ENCODE measurements at regions not wholly inside any gene's neighbourhood (a gene's known extent, or its start where the extent isn't known, plus 50 kb on each side); places are given as distances from the start of the nearest gene placed in this dataset.

DNA sequence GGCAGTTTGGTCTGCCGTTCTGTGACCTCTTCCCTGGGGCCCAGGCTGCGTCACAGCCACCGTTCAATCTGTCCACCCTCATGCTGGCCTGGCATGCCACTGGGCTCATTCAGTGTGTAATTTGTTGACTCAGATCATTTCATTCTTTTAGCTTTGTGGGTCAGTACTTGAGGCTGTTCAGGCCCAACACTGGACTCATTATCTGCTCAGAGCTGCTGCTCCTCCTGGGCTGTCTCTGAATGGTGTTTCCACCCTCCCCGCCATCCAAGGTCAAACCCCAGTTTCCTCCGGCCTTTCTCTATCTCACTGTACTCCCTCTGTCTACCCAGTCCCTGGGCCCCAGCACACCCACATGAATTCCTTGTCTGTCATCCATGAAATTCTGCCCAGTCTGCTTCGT is 152.4 kb upstream of the NCK2 start:
- DNase-seq: no peak

DNA sequence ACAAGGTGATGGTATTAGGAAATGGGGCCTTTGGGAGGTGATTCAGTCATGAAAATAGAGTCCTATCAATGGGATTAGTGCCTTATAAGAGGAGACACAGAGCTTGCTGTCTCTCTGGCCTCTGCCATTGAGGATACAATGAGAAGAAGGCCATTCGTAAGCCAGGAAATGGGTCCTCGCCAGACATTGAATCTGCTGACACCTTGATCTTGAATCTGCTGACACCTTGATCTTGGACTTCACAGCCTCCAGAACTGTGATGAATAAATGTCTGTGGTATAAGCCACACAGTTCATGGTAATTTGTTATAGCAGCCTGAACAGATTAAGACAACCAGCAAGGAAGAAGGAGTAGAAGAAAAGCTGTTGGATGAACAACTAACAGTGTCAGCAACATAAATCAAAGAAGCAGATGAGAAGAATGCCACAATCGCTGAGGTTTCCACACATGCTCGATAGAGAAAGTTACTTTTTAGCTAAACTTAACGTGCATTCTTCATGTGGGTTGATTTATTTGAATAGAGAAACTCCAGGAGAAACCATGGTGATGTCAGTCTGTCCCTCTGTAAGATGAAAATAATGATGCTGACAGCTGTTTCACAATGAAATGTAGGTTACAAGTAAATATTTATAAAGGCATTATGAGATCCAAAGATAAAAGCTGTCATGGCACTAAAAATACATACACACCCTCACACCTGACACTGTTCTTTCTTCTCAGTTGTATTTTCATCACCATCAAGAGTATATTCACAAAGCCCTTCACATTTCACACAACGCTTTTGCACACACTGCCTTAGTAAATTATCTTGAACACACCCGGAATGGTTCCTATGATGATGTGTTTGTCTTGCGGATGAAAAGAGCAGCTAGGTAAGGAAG is 153.7 kb upstream of the NCK2 start:
- no peak for DNase-seq

DNA sequence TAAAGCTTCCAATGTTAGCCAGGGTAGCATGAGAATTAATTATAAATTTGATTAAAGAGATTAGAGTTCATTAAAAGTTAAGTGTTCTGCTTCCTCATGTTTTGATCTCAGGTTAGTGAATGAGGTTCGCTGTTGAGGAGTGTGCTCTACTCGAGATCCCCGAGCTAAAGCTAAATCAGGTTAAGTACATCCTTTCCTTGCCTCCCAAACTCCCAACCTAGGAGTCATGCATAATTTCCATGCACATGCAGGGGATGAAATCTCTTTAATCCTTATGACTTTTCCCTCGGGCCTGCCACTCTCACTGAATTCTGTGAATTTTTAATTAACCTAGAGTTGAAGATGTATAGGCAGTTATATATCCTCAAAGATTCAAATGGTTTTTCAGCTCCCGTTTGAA is 156.1 kb upstream of the NCK2 start:
- DNase-seq: no peak

DNA sequence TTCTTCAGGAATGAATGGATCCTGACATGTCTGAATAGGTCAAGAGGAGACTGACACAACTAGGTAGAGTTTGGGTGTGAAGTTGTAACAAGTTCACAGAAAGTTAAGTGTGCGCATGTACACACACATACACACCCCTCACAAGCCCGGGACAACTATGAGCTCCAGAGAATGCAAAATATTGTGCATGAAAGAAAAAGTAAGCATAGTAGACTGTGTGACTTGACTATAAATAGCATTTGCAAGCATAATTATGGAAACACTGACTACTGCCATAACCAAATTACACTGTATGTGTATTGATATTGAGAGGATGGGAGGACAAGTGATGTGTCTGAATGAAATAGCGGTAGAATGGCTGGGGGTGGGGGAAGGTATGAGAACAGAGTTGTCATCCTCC is 157.1 kb upstream of the NCK2 start:
- DNase-seq: no peak

DNA sequence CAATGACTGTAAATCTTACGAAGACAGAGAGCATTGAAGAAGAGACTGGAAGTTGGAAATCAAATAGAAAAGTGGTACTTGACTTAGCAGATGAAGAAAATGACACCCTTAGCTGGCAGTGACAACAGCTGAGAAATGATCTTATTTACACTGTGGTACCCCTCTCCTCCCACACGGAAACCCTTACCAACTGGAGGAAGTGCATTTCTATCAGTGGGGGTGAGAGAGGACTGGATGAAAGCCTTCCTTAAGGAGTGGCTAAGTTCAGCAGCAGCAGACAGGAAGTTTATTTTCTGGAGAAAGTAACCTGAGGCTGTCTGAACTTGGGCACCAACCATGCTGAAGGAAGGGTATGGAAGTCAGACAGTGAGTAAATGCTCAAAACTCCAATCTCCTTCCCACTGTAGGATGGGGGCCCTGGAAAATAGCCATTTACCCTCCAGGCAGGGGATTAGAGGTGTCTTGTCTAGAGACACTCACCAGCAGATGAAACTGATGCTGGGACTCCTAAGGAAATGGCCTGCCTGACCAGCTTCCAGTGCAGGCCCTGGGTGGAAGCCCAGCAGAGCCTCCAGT is 160.2 kb upstream of the NCK2 start:
- DNase-seq: no peak

DNA sequence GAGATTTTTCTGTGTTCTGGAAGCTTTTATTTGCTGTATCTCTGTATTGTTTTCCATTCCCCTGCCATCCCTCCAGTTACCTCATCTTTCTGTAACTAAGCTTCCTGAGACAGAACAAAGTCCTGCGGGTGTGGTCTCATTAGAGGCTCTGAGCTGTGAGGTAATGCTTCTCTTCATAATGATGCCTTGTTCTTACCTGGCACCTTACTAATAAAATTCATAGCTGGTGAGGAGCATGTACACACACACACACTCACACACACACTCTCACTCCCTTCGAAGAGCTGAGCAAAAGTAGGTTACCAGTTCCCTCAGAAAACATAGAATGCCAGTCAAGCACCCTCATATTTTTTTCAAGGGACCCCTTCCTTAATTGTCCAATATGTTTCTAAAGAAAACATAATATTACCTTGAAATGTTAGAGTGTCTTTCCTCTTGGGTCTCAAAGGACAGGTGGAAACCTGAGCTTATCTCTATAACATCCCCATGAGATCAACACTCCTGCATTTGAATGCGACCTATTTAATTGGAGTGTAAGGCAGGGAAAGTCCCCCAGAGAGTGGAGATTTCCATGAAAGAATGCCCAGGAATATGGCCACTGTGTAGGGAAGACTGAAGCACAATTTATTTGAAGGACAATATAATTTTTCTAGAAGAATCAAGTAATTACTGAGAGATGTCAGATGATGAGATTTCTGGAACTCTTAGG is 161.6 kb upstream of the NCK2 start:
- no peak for DNase-seq

DNA sequence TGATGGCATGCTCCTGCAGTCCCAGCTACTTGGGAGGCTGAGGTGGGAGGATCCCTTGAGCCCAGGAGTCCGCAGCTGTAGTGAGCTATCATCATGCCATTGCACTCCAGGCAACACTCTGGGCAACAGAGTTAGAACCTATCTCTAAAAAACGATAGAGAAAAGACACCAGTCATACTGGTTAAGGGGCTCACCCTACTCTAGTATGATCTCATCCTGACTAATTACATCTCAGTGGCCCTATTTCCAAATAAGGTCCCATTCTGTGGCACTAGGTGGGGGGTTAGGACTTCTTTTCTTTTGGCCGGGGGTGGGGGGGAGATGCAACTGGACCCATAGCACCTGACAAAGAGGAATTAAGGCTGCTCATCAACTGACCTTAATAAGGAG is 163.2 kb upstream of the NCK2 start:
- no peak for DNase-seq

DNA sequence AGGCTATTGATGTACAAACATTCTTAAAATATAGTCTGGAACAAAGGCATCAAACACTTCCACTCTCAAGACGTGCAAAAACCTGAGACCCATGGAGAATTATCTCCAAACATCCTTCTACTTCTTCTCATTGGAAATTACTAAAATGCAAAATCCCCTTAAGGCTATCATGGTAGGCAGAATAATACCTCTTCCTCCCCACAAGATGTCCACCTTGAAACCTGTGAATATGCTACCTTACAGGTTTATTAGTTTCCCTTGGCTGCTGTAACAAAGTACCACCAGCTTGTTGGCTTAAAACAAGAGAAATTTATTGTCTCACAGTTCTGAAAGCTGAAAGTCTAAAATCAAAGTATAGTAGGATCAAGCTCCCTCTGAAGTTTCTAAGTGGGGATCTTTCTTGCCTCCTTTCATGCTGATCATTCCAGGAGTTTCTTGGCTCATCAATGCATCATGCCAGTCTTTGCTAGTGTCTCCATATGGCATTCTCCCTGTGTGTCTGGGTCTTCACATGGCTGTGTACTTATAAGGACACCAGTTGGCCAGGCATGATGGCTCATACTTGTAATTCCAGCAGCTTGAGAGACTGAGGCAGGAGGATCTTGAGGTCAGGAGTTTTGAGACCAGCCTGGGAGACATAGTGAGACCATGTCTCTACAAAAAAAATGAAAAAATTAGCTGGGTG is 163.7 kb upstream of the NCK2 start:
- DNase-seq: no peak

DNA sequence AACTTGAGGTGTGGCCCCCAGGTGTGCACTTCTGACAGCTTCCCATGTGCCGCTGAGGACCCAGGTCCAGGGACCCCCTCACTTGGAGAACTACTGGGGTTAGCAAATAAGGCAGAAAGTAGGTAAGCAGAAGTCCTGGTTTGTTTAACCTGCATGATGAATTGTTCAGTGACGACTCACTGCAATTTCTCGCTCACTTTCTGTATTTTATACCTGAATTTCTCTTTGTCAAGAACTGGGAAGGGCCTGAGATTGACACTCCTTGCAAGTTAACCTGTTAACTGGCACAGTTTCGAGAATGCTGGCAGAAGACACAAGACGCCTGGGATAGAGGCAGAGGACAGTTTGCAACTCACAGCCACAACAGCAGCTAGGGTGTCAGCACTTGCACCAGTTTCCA is 164.5 kb upstream of the NCK2 start:
- no peak for DNase-seq

DNA sequence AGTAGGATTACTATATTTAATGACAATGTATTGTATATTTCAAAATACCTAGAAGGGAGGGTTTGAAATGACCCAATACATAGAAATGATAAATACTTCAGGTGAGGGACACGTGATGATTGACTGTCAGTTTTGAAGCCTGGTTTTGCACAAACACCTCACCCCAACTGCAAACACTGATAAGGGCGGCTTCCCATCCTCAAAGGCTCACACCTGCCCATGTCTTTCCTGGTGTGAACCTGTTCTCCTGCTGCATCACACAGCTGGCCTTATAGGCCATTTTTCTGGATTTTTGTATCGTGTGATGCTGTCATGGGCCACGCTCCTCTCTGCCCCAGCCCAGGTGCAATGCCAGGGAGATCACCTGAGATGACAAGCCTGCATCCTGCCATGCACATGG is 166.5 kb upstream of the NCK2 start:
- DNase-seq: no peak

DNA sequence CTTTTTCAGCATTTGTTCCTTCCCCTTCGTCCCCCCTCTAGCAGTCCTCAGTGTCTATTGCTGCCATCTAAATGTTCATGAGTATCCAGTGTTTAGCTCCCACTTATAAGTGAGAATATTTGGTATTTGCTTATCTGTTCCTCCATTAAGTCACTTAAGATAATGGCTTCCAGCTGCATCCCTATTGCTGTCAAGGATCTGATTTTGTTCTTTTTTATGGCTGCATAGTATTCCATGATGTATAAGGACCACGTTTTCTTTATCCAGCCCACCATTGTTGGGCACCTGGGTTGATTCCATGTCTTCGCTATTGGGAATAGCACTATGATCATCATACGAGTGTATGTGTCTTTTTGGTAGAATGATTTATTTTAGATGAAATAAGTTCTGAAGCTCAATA is 166.9 kb upstream of the NCK2 start:
- no peak for DNase-seq

DNA sequence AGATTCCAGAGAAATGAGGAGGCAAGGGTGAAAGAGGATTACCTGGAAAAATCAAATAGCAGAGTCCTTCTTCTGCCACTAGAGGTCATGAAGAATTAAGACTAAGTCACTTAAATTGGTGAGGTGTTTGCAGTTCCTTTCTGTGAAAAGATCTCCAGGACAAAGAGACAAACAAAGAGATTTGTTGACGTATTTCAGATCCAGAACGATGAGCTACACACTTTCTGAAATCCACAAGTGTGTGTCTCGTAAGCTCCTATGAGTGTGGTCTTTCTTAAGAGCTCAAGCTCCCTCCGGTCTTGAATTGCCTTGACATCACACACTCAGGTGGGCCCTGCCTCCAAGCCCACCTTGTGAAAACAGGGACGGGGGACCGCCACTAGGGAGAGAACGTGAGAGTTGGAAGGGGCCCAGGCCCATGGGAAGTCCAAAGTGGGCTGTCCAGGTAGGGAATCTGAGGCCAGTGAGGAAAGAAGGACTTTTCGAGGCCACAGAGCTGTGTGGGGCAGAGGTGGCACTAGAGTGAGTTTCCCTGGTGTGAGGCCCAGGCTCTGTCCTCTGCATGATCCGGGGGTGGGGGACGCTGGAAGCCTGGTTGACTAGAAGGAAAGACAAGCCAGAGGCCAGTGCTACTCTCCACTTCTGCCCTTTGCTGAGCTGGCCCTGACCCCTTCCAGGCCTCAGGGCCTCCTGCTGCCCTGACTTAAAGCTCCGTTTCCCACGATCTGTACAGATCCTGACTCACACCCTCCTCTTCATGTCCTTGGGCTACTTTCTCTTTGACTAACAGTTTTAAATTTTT is 168.1 kb upstream of the NCK2 start:
- DNase-seq: peak; percentile 13

DNA sequence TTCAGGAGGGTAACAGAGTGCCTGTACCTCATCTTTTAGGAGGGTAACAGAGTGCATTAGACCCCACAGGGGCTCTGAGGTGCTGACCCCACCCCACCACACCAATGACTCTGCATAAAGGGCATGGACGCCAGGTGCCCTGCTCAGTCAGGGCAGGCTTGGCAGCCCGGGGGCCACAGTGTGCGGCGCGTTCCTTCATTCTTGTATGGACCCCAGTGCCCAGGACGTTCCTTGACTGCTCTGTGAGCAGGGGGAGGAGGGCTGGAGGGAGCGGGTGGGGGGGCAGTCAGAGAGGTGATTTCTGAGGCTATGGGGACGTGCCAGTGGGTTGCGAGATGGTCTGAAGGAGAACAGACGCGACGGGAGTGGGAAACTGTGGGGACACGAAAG is 168.7 kb upstream of the NCK2 start:
- no peak for DNase-seq

DNA sequence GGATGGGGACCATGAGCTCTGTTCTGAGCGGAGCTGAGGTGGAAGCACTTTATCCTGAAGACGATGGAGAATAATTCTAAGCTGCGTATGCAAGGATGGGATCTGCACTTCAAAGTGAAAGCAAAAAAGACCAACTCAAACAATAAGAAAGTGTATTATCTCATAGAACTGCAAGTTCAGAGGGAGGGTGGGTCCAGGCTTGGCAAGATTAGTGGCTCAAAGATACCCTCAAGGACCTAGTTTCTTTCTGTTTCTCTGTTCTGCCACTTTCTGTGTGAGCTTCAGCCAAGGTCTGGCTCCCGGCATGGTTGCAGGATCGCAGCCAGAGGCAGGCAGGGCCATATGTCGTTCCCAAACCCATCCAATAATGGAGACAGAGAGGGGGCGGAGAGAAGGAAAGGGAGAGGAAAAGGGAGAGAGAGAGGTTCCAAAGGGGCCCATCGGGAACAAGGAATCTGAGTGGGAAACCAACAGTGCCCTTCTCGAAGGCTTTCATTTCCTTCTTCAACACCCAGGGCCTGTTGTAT is 169.2 kb upstream of the NCK2 start:
- no peak for DNase-seq

DNA sequence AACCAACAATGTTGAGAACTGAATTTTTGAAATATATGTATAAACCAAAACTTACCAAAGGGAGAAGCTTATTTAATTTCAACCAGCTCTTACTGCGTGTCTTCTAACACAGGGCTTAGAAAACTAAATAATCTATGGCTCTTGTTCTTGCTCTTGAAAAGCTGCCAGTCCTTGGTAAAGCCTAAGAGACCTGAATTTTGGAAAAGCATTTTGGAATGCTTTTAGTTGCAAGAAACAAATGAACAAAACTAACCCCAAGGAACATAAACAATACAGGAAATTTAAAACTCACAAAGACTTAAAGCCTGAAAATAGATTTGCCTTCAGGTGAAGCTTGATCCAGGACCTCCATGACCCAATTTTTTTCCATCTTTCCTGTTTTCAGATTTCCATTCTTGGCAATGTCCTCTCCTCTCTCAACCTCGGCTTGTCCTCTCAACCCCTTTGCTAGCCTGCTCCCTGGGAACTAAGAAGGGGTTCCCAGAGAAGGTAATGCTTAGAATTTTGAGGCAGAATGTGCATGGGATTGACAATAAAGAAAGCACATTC is 169.8 kb upstream of the NCK2 start:
- DNase-seq: no peak

DNA sequence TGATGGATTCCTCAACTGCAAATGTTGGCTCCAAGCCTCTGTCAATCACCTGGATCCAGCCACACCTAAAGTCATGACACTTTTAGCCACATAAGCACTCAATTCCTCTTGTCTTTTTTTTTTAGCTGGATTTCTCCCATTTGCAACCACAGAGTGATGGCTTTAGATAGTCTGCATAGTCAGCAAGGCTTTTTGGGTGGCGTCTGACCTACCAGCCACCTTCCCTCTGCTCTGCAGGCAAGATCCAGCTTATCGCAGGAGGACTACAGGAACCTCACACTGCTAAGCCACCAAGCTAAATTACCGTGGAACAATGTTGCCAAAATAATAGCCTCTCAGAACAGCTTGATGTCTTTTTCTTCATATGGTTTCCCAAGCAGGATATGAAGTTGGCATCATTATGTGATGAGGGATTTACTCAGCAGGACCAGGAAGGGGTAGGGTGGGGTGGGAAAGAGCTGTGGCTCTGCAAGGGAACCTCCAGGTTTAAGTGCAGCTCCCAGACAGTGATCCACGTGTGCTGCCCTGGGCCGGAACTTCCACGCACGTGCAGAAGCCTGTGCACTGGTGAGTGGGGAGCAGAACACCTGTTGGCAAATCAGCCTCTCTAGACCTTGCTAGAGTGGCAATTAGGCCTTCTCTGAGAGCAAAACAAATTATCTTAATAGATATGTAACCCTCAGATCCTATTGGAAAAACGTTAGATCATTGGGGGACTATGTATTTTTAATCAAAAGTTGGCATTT is 170.6 kb upstream of the NCK2 start:
- no peak for DNase-seq

DNA sequence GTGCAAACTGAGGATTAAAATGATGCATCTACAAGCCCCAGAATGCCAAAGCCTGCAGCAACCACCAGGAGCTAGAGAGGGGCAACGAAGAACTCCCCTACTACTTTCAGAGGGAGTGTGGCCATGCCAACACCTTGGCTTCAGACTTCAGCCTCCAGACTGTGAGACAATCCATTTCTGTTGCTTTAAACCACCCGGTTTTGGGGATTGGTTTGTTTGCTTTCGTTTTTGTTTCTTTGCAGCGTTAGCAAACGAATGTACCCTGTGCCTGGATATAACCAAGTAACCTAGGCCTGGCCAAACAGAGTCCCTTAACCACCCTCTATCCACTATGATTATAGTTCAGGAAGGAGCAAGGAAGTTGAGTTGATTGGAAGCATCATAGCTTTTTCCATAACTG is 171.2 kb upstream of the NCK2 start:
- DNase-seq: no peak

DNA sequence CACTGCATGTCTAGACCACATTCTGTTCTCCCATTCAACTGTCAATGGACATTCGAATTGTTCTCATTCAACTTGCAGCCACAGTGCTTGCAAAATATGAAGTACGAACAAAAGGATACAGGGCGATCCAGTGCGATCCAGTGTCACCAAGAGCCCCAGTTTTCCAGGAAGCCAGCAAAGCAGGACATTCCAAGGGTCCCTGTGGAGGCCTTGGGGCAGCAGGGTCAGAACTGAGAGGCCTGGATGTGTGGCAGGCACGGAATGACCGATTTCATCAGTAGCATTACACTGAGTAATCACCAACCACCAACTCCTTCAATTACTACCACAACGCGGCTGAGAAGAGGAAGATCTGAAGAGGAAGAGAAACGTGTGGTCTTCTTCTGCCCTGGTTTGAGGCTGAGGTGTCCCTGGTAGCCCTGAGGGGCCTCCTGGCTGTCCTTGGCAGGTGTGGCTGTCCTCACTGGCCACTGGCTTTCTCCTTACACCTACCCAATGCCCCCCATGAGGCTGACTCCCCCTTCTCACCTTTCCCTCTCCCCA is 172.7 kb upstream of the FHL2 start:
- peak; percentile 15 for DNase-seq

DNA sequence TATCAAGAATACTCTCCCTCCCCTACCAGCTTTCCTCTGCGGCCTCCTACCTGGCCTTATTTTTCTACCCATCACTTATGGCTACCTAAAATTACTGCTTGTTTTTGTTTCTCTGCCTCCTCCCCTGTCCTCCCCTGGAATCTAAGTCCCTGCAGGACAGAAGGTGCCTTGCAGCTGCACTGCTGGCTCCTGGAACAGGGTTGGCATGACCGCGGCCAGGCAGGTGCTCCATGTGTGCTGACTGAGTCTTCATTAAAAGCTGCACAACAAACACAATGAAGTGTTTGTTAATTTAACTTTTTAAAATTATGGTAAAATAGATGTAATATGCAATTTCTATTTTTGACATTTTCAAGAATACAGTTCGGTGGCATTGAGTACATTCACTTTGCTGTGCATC is 171.9 kb upstream of the FHL2 start:
- DNase-seq: no peak

DNA sequence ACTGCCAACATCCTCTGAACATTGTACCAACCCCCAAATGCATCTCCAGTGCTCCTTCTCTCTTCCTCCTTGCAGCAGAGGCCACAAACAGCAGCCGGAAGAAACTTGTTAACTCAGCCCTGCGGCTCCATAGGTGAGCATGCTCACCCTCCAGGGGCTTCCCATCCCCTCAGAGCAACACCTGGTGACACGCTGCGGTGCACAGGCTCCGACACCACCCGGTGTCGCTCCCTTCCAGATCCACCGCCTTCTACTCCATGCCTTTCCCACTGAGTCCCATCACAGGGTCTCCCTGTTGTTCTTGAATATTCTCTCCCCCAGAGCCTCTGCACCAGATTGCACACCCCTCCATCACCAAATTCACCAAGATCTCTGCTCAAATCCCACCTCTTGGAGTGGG is 171.5 kb upstream of the FHL2 start:
- no peak for DNase-seq

DNA sequence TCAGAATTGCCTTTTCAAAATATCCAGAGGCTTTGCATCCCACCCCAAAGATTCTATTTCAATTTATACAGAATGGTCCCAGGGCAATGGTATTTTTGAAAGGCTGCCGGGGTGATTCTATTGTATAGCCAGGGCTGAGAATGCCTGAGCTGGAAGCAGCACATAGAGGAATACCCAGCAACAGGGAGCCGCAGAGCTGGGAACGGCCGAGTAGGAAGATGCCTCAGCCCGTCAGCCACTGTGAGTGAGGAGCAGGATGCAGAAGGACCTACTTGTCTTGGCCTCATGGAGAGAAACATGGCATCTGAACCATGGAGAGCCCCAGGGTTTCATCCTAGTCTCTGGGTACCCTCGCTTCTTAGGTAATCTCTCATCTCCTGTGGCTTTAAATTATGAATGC is 170.8 kb upstream of the FHL2 start:
- no peak for DNase-seq

All from suppressor macrophage treated with lipopolysaccharide for 4 hours (primary cell).